IMR-90 (cell line): ENCODE measurements at regions not wholly inside any gene's neighbourhood (a gene's known extent, or its start where the extent isn't known, plus 50 kb on each side); places are given as distances from the start of the nearest gene placed in this dataset. TPM values are rescaled to one million over a fixed set of nuclear protein-coding genes. Genes with fewer than 3 reads are reported as not detected.

ENCODE experiments used
- ATAC-seq: fragments of 200-7000 bp; cut with Tn5 transposase; 2 replicates; pipeline ENCODE4 v1.9.1; 2020; ENCODE audit warnings: low read depth, mild to moderate bottlenecking, moderate library complexity
- BruUV-seq: library from RNA; stranded (reverse); fragments of 400-500 nt; replicated peaks from 2 replicates; lab custom pipeline; 2021; lab: Mats Ljungman, UMichigan
- CTCF ChIA-PET: fragments of 300-600 bp; formaldehyde crosslinking; extraction: SDS; loops from one replicate; lab custom pipeline; 2021; ENCODE audit warnings: antibody characterized with exemption; lab: Yijun Ruan, JAX
- POLR2A ChIA-PET: fragments of 300-600 bp; sonication (Branson Sonifier 250); formaldehyde crosslinking; loops from one replicate; lab custom pipeline; 2022; ENCODE audit warnings: antibody characterized with exemption; ENCODE audit not compliant: unreplicated experiment; lab: Charles Lee
- DNase-seq: peaks from one replicate; pipeline ENCODE4 v3.0.0; 2013
- H2AFZ ChIP-seq: replicated peaks from 2 replicates; pipeline ENCODE3; 2013; ENCODE audit warnings: low read length, mild to moderate bottlenecking; ENCODE audit not compliant: poor library complexity
- H2AK5ac ChIP-seq: 2 replicates; pipeline ENCODE4 v1.6.1; 2013; ENCODE audit warnings: low read depth, low read length, inconsistent platforms
- H2AK9ac ChIP-seq: replicated peaks from 2 replicates; pipeline ENCODE3; 2013; ENCODE audit warnings: mild to moderate bottlenecking, low read depth, low read length, moderate library complexity; ENCODE audit not compliant: poor library complexity
- H2BK120ac ChIP-seq: 2 replicates; pipeline ENCODE4 v1.6.1; 2013; ENCODE audit warnings: low read depth, low read length, inconsistent platforms
- H2BK15ac ChIP-seq: 3 replicates; pipeline ENCODE4 v1.6.1; 2013; ENCODE audit warnings: low read depth, low read length, inconsistent platforms
- H2BK20ac ChIP-seq: 2 replicates; pipeline ENCODE4 v1.6.1; 2013; ENCODE audit warnings: low read depth, mild to moderate bottlenecking, inconsistent platforms, low read length, moderate library complexity
- H2BK5ac ChIP-seq: 2 replicates; pipeline ENCODE4 v1.6.1; 2013; ENCODE audit warnings: mild to moderate bottlenecking, low read depth, low read length, inconsistent platforms; ENCODE audit not compliant: poor library complexity, severe bottlenecking
- H3K14ac ChIP-seq: replicated peaks from 2 replicates; pipeline ENCODE4 v1.6.1; 2013; ENCODE audit warnings: low read depth, low read length, inconsistent platforms
- H3K18ac ChIP-seq: 2 replicates; pipeline ENCODE4 v1.6.1; 2013; ENCODE audit warnings: low read depth, low read length, control low read depth
- H3K23ac ChIP-seq: 2 replicates; pipeline ENCODE4 v1.6.1; 2013; ENCODE audit warnings: low read depth, low read length, inconsistent platforms
- H3K27ac ChIP-seq: 2 replicates; pipeline ENCODE4 v1.5.1; 2013; ENCODE audit warnings: mild to moderate bottlenecking, control low read depth, low read length; ENCODE audit not compliant: insufficient read depth
- H3K27me3 ChIP-seq: 2 replicates; pipeline ENCODE4 v1.6.1; 2013; ENCODE audit warnings: low read length; ENCODE audit not compliant: control insufficient read depth, insufficient read depth
- H3K36me3 ChIP-seq: 2 replicates; pipeline ENCODE4 v1.6.1; 2013; ENCODE audit warnings: low read length, mixed read lengths; ENCODE audit not compliant: control insufficient read depth, insufficient read depth
- H3K4ac ChIP-seq: 2 replicates; pipeline ENCODE4 v1.6.1; 2013; ENCODE audit warnings: low read depth, low read length, inconsistent platforms
- H3K4me1 ChIP-seq: 2 replicates; pipeline ENCODE4 v1.6.1; 2013; ENCODE audit warnings: low read length, mixed read lengths; ENCODE audit not compliant: control insufficient read depth, insufficient read depth
- H3K4me2 ChIP-seq: 2 replicates; pipeline ENCODE4 v1.6.1; 2013; ENCODE audit warnings: low read depth, mild to moderate bottlenecking, control low read depth, low read length, moderate library complexity
- H3K4me3 ChIP-seq: 2 replicates; pipeline ENCODE4 v1.5.1; 2013; ENCODE audit warnings: low read depth, mild to moderate bottlenecking, control low read depth, low read length, moderate library complexity; ENCODE audit not compliant: insufficient read depth
- H3K56ac ChIP-seq: 2 replicates; pipeline ENCODE4 v1.6.1; 2013; ENCODE audit warnings: low read length, inconsistent platforms; ENCODE audit not compliant: insufficient read depth; ENCODE audit errors: extremely low read depth
- H3K79me1 ChIP-seq, 2 experiments: 2 replicates each; pipeline ENCODE4 v1.6.1; 2013; ENCODE audit warnings: low read length in 2 of 2, inconsistent platforms in 1 of 2, low read depth in 1 of 2
- H3K9ac ChIP-seq: 2 replicates; pipeline ENCODE4 v1.6.1; 2013; ENCODE audit warnings: low read depth, low read length, control low read depth
- H3K9me1 ChIP-seq: 2 replicates; pipeline ENCODE4 v1.6.1; 2013; ENCODE audit warnings: low read length, inconsistent platforms; ENCODE audit not compliant: insufficient read depth
- H3K9me3 ChIP-seq: 2 replicates; pipeline ENCODE4 v1.6.1; 2013; ENCODE audit warnings: low read length; ENCODE audit not compliant: control insufficient read depth, insufficient read depth
- H4K20me1 ChIP-seq: 2 replicates; pipeline ENCODE4 v1.6.1; 2013; ENCODE audit warnings: low read length, inconsistent platforms; ENCODE audit not compliant: insufficient read depth
- H4K5ac ChIP-seq: 2 replicates; pipeline ENCODE4 v1.6.1; 2013; ENCODE audit warnings: mild to moderate bottlenecking, low read depth, low read length, control low read depth
- H4K8ac ChIP-seq, 2 experiments: 2 replicates each; pipeline ENCODE4 v1.6.1; 2013; ENCODE audit warnings: low read depth in 2 of 2, low read length in 2 of 2, control low read depth in 1 of 2, inconsistent platforms in 1 of 2
- H4K91ac ChIP-seq: 2 replicates; pipeline ENCODE4 v1.6.1; 2013; ENCODE audit warnings: low read depth, low read length, inconsistent platforms; ENCODE audit not compliant: insufficient read depth
- CEBPB ChIP-seq: IDR thresholded peaks from 2 replicates; pipeline ENCODE4 v1.6.1; 2012; ENCODE audit warnings: low read depth, low read length, improper control_type of control experiment
- ELK1 ChIP-seq: fragments of 150-350 bp; IDR thresholded peaks from 2 replicates; pipeline ENCODE4 v1.6.1; 2016; ENCODE audit warnings: low read depth, mild to moderate bottlenecking, low read length, moderate library complexity, borderline replicate concordance
- NFE2L2 ChIP-seq: fragments of 150-350 bp; IDR thresholded peaks from 2 replicates; pipeline ENCODE4 v1.6.1; 2016; ENCODE audit warnings: low read depth, mild to moderate bottlenecking, low read length
- RCOR1 ChIP-seq: IDR thresholded peaks from 2 replicates; pipeline ENCODE4 v1.6.1; 2012; ENCODE audit warnings: mild to moderate bottlenecking, low read length, improper control_type of control experiment; ENCODE audit not compliant: insufficient replicate concordance
- USF2 ChIP-seq: fragments of 150-350 bp; IDR thresholded peaks from 2 replicates; pipeline ENCODE4 v1.6.1; 2017; ENCODE audit warnings: mild to moderate bottlenecking, antibody characterized with exemption, low read length, low read depth
- WGBS, 2 experiments: methylation state at CpG; one replicate each; pipeline versions ENCODE4 v1.1.5 to v1.1.7; 2013; ENCODE audit warnings: missing lambda C conversion rate in 2 of 2; ENCODE audit not compliant: insufficient read length in 1 of 2; ENCODE audit errors: extremely low coverage in 2 of 2; 5-methylcytosine and 5-hydroxymethylcytosine counted together
- dilution Hi-C: fragments of 300-500 bp; cut with HindIII; formaldehyde crosslinking; loops from one replicate; pipeline ENCODE4 v1.14.3; 2018; ENCODE audit warnings: low sequenced_read_pairs; ENCODE audit not compliant: unreplicated experiment
- in situ Hi-C: fragments of 300-500 bp; cut with MboI; formaldehyde crosslinking; loops from 3 replicates; pipeline ENCODE4 v1.14.3; 2019; ENCODE audit warnings: low sequenced_read_pairs, inconsistent platforms, mixed read lengths
- intact Hi-C: fragments of 100-400 bp; cut with micrococcal nuclease; formaldehyde crosslinking; loops from 2 replicates; pipeline ENCODE4 v1.10.0; 2022
- microRNA-seq, 2 experiments: library from miRNA; stranded (forward) in 1 of 2; unstranded in 1 of 2; fragments of 10-50 nt in 1 of 2; fragments of <30 nt in 1 of 2; gene quantifications in 1 of 2; microRNA quantifications in 1 of 2; one replicate each; pipeline versions ENCODE3 to v1.1.0; 2013 to 2020; ENCODE audit not compliant: insufficient read depth in 1 of 2, insufficient read length in 1 of 2, unreplicated experiment in 1 of 2
- small RNA-seq, 5 experiments: library from RNA; depleted of rRNA; stranded (forward); fragments of <200 nt; gene quantifications; one replicate each; pipeline ENCODE3, GENCODE V24; 2012

GRCh38 chr12:114733919-114734318 lies 49.9 kb upstream of the TBX3 start:
- TF ChIP-seq USF2, result no peak
- no peak for TF ChIP-seq CEBPB
- TF ChIP-seq NFE2L2, result no peak
- no peak for TF ChIP-seq ELK1
- TF ChIP-seq RCOR1, result no peak
- in situ Hi-C loops, result no loop called here
- ChIA-PET CTCF (no interaction called here), POLR2A (no interaction called here)
- peaks cover 9% of the 10 kb centered on the region; the same call in 1 of the 2 replicates for H3K9me1 ChIP-seq
- no peak overlapping the region for H2AK9ac ChIP-seq
- H2BK120ac ChIP-seq, result no peak overlapping the region
- no CpG with 5 or more reads among the region's 9 CpGs for WGBS, 2 experiments
- BruUV-seq, result no TSS peak
- H3K27me3 ChIP-seq, result no peaks in the 10 kb centered on the region
- H4K20me1 ChIP-seq, result no peaks in the 10 kb centered on the region
- H2BK15ac ChIP-seq, result no peak overlapping the region
- no peaks in the 10 kb centered on the region for H3K36me3 ChIP-seq
- no peak for DNase-seq
- no peak overlapping the region for H3K14ac ChIP-seq
- H2BK20ac ChIP-seq, result no peak overlapping the region
- H3K79me1 ChIP-seq, result no peaks in the 10 kb centered on the region
- H4K5ac ChIP-seq, result no peak overlapping the region
- no peaks in the 10 kb centered on the region for H3K4me1 ChIP-seq
- no peak overlapping the region for H4K8ac ChIP-seq
- peaks cover 7% of the 10 kb centered on the region; the same call in 1 of the 2 replicates for H3K9me3 ChIP-seq
- H2AFZ ChIP-seq, result no peak overlapping the region
- H3K18ac ChIP-seq, result no peak overlapping the region
- intact Hi-C loops, result no loop called here
- dilution Hi-C loops, result no loop called here
- no peak for ATAC-seq
- H3K9ac ChIP-seq, result no peak overlapping the region
- H4K91ac ChIP-seq, result no peak overlapping the region
- H2BK5ac ChIP-seq, result no peak overlapping the region
- no peak overlapping the region for H3K4ac ChIP-seq
- H3K4me2 ChIP-seq, result no peak overlapping the region
- H3K56ac ChIP-seq, result no peak overlapping the region
- no peak overlapping the region for H3K23ac ChIP-seq
- H3K4me3 ChIP-seq, result no peak overlapping the region
- H3K27ac ChIP-seq, result no peak overlapping the region
- H2AK5ac ChIP-seq, result no peak overlapping the region

Small RNAs in the stretch of these regions (microRNA-seq; reads per million reads assigned to microRNA genes)
- gene AC009804.1 (ENCODE audit: insufficient read depth, insufficient read length) (not detected), gene RF00275 (ENCODE audit: insufficient read depth, insufficient read length) (not detected), gene RF00443 (ENCODE audit: insufficient read depth, insufficient read length) (not detected), gene RN7SL865P (ENCODE audit: insufficient read depth, insufficient read length) (not detected)

Small RNAs in the stretch of these regions (small RNA-seq; reads per million reads assigned to genes)
- gene AC009804.1 (0 to 0.15 (median 0) reads per million in 5 experiments), gene RF00275 (0 reads per million in 5 experiments), gene RF00443 (0 reads per million in 5 experiments), gene RN7SL865P (0 reads per million in 5 experiments)
